ENCODE measurements at regions not wholly inside any gene's neighbourhood (a gene's known extent, or its start where the extent isn't known, plus 50 kb on each side); places are given as distances from the start of the nearest gene placed in this dataset.

- TF ChIP-seq POLR2A (IDR thresholded peaks at IDR 0.05) = no peak
- TF ChIP-seq, protein P1, sequence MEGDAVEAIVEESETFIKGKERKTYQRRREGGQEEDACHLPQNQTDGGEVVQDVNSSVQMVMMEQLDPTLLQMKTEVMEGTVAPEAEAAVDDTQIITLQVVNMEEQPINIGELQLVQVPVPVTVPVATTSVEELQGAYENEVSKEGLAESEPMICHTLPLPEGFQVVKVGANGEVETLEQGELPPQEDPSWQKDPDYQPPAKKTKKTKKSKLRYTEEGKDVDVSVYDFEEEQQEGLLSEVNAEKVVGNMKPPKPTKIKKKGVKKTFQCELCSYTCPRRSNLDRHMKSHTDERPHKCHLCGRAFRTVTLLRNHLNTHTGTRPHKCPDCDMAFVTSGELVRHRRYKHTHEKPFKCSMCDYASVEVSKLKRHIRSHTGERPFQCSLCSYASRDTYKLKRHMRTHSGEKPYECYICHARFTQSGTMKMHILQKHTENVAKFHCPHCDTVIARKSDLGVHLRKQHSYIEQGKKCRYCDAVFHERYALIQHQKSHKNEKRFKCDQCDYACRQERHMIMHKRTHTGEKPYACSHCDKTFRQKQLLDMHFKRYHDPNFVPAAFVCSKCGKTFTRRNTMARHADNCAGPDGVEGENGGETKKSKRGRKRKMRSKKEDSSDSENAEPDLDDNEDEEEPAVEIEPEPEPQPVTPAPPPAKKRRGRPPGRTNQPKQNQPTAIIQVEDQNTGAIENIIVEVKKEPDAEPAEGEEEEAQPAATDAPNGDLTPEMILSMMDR (IDR thresholded peaks at IDR 0.05 in 8 of 11, conservative IDR thresholded peaks at IDR 0.05 in 3 of 11) = no peak
These were observed 76.6 kb upstream of the F3 start for GRCh38 chr1:94617957-94618739.

Data from spleen (tissue), 7 donors.